GM12878 (cell line): ENCODE measurements at regions not wholly inside any gene's neighbourhood (a gene's known extent, or its start where the extent isn't known, plus 50 kb on each side); places are given as distances from the start of the nearest gene placed in this dataset.

Experiments used
- ATAC-seq: fragments of 200-7000 bp; cut with Tn5 transposase; 3 replicates; pipeline ENCODE4 v1.9.1; 2020; ENCODE audit warnings: mild to moderate bottlenecking, moderate library complexity
- BruUV-seq: library from RNA; stranded (reverse); fragments of 400-500 nt; replicated peaks from 2 replicates; lab custom pipeline; 2021; lab: Mats Ljungman, UMichigan
- CTCF ChIA-PET: fragments of 300-600 bp; sonication (Branson Sonifier 250); formaldehyde crosslinking; extraction: SDS; loops from one replicate; lab custom pipeline; 2021; ENCODE audit warnings: inconsistent platforms; lab: Yijun Ruan, JAX
- POLR2A ChIA-PET: fragments of 350-600 bp; formaldehyde crosslinking; extraction: SDS; loops from one replicate; lab custom pipeline; 2021; ENCODE audit warnings: inconsistent platforms; lab: Charles Lee
- RAD21 ChIA-PET: fragments of 300-600 bp; sonication (Branson Sonifier 250); formaldehyde crosslinking; loops from one replicate; lab custom pipeline; 2023; ENCODE audit warnings: antibody characterized with exemption; ENCODE audit not compliant: unreplicated experiment; lab: Charles Lee
- SMC1A ChIA-PET: fragments of 300-600 bp; sonication (Branson Sonifier 250); formaldehyde crosslinking; loops from one replicate; lab custom pipeline; 2023; ENCODE audit not compliant: unreplicated experiment, uncharacterized antibody; lab: Charles Lee
- DNase-seq: peaks from one replicate; pipeline ENCODE4 v3.0.0-alpha.2; 2011; ENCODE audit warnings: low read depth, low spot score
- FAIRE-seq: peaks from 3 replicates; lab custom pipeline; 2011; peaks lifted over from hg19 to GRCh38; lab: Jason Lieb, UNC
- H2AFZ ChIP-seq: 2 replicates; pipeline ENCODE4 v1.6.0; 2011; ENCODE audit warnings: low read depth, low read length, control low read depth; ENCODE audit not compliant: control insufficient read depth
- H3K27ac ChIP-seq: 2 replicates; pipeline ENCODE4 v1.5.1; 2011; ENCODE audit warnings: control low read depth; ENCODE audit not compliant: control insufficient read depth, insufficient read depth
- H3K27me3 ChIP-seq, 2 experiments: replicated peaks in 1 of 2; 2 replicates each; pipeline versions ENCODE4 v1.6.0 to v1.6.1; 2011; ENCODE audit warnings: low read length in 1 of 2; ENCODE audit not compliant: control insufficient read depth in 2 of 2, insufficient read depth in 2 of 2
- H3K36me3 ChIP-seq, 2 experiments: 2 replicates each; pipeline ENCODE4 v1.5.1; 2011; ENCODE audit warnings: low read length in 1 of 2; ENCODE audit not compliant: control insufficient read depth in 2 of 2, insufficient read depth in 2 of 2
- H3K4me1 ChIP-seq: 2 replicates; pipeline ENCODE4 v1.6.1; 2011; ENCODE audit warnings: mild to moderate bottlenecking, low read length, moderate library complexity, mixed read lengths; ENCODE audit not compliant: control insufficient read depth, insufficient read depth
- H3K4me2 ChIP-seq: 2 replicates; pipeline ENCODE4 v1.6.0; 2011; ENCODE audit warnings: control low read depth; ENCODE audit not compliant: control insufficient read depth, insufficient read depth
- H3K4me3 ChIP-seq: fragments of 200-600 bp; sonication (generic); 2 replicates; pipeline ENCODE4 v1.5.1; 2016
- H3K79me2 ChIP-seq: 2 replicates; pipeline ENCODE4 v1.6.0; 2011; ENCODE audit warnings: low read length; ENCODE audit not compliant: control insufficient read depth, insufficient read depth
- H3K9ac ChIP-seq: 2 replicates; pipeline ENCODE4 v1.8.0; 2011; ENCODE audit warnings: low read length, control low read depth, mixed read lengths; ENCODE audit not compliant: control insufficient read depth, insufficient read depth
- H3K9me3 ChIP-seq: replicated peaks from 3 replicates; pipeline ENCODE4 v1.5.1; 2011; ENCODE audit warnings: mild to moderate bottlenecking, low read length; ENCODE audit not compliant: control insufficient read depth, insufficient read depth
- H4K20me1 ChIP-seq: 2 replicates; pipeline ENCODE4 v1.6.0; 2011; ENCODE audit not compliant: control insufficient read depth, insufficient read depth
- ASH2L ChIP-seq: fragments of 300-600, 200-600 bp; sonication (generic); IDR thresholded peaks from 2 replicates; pipeline ENCODE4 v1.6.1; 2017; ENCODE audit warnings: low read depth, mild to moderate bottlenecking, borderline replicate concordance
- MTA2 ChIP-seq: fragments of 450-650 bp; IDR thresholded peaks from 2 replicates; pipeline ENCODE4 v1.6.1; 2016; ENCODE audit warnings: low read depth, mild to moderate bottlenecking, moderate library complexity
- NFYB ChIP-seq: IDR thresholded peaks from 2 replicates; pipeline ENCODE4 v1.6.1; 2011; ENCODE audit warnings: low read depth, mild to moderate bottlenecking, low read length, improper control_type of control experiment, moderate library complexity; ENCODE audit not compliant: insufficient read depth
- NRF1 ChIP-seq: conservative IDR thresholded peaks from 2 replicates; pipeline ENCODE4 v1.6.1; 2011; ENCODE audit warnings: mild to moderate bottlenecking, low read depth, low read length, improper control_type of control experiment
- RBBP5 ChIP-seq: fragments of 200-600 bp; sonication (generic); conservative IDR thresholded peaks from 2 replicates; pipeline ENCODE4 v1.6.1; 2016
- ZNF274 ChIP-seq: IDR thresholded peaks from one replicate; pipeline ENCODE4 v1.8.0; 2011; ENCODE audit not compliant: insufficient read length, insufficient read depth
- ZNF622 ChIP-seq: fragments of 450-650 bp; IDR thresholded peaks from 2 replicates; pipeline ENCODE4 v1.6.1; 2017; ENCODE audit warnings: mild to moderate bottlenecking, inconsistent platforms
- WGBS: methylation state at CpG from one replicate; pipeline ENCODE4 v1.1.6; 2016; ENCODE audit warnings: low lambda C conversion rate; ENCODE audit not compliant: insufficient replicate concordance, insufficient coverage; ENCODE audit errors: missing lambda C conversion rate; 5-methylcytosine and 5-hydroxymethylcytosine counted together
- in situ Hi-C: fragments of 300-500 bp; cut with MboI; formaldehyde crosslinking; loops from 9 replicates; pipeline ENCODE4 v1.14.3; 2018; ENCODE audit warnings: mixed read lengths
- intact Hi-C: fragments of 100-400 bp; cut with micrococcal nuclease; formaldehyde crosslinking; loops from one replicate; pipeline ENCODE4 v1.14.2; 2022; ENCODE audit not compliant: unreplicated experiment
- TF ChIP-seq, protein P1 (sequence below): IDR thresholded peaks from 2 replicates; pipeline ENCODE4 v1.6.1; 2012; ENCODE audit warnings: low read depth, low read length, improper control_type of control experiment

GRCh38 chrX:36462142-36462541 lies 542.6 kb downstream of the CFAP47 start (continued):
- TF ChIP-seq, protein P1, sequence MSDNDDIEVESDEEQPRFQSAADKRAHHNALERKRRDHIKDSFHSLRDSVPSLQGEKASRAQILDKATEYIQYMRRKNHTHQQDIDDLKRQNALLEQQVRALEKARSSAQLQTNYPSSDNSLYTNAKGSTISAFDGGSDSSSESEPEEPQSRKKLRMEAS: no peak
- no peak for TF ChIP-seq RBBP5

GRCh38 chrX:36480441-36480990 lies 527.6 kb upstream of the FAM47C start:
- no peak for DNase-seq
- H3K4me1 ChIP-seq: no peaks in the 10 kb centered on the region
- RAD21 ChIA-PET: no interaction called here
- intact Hi-C loops (no loop called here), in situ Hi-C loops (no loop called here)
- POLR2A ChIA-PET: no interaction called here
- H3K27me3 ChIP-seq: no peaks in the 10 kb centered on the region
- H3K27ac ChIP-seq: no peak overlapping the region
- H2AFZ ChIP-seq: no peak overlapping the region
- H4K20me1 ChIP-seq: no peaks in the 10 kb centered on the region
- H3K4me3 ChIP-seq: no peak overlapping the region
- no peak for TF ChIP-seq NFYB
- no peak for TF ChIP-seq ASH2L
- TF ChIP-seq NRF1: no peak
- TF ChIP-seq ZNF622: no peak
- TF ChIP-seq ZNF274: no peak
- no peak for TF ChIP-seq MTA2
- FAIRE-seq: no peak
- WGBS: 0% methylated on average over 1 of the region's 1 CpG
- no peaks in the 10 kb centered on the region for H3K79me2 ChIP-seq
- no peak overlapping the region for H3K9ac ChIP-seq
- CTCF ChIA-PET: no interaction called here
- H3K4me2 ChIP-seq: no peak overlapping the region
- SMC1A ChIA-PET: no interaction called here
- no peak for ATAC-seq
- no TSS peak for BruUV-seq
- H3K9me3 ChIP-seq: no peaks in the 10 kb centered on the region
- H3K36me3 ChIP-seq: no peaks in the 10 kb centered on the region
